Lung (tissue), 11 donors: ENCODE measurements at regions not wholly inside any gene's neighbourhood (a gene's known extent, or its start where the extent isn't known, plus 50 kb on each side); places are given as distances from the start of the nearest gene placed in this dataset.

Experiments
- ATAC-seq: fragments of 200-7000 bp; cut with Tn5 transposase; one replicate; pipeline ENCODE4 v1.9.1; 2020; ENCODE audit warnings: moderate number of reproducible peaks; ENCODE audit not compliant: insufficient read depth, low FRiP score
- DNase-seq, 3 donors: peaks; one replicate each; pipeline ENCODE4 v3.0.0-alpha.2; 2013 to 2017
- H3K27ac ChIP-seq, 2 donors: one replicate each; pipeline ENCODE4 v1.5.1; 2013; ENCODE audit warnings: mild to moderate bottlenecking in 2 of 2, moderate library complexity in 2 of 2, control low read depth in 1 of 2, inconsistent platforms in 1 of 2, low read depth in 1 of 2, low read length in 1 of 2
- H3K27me3 ChIP-seq, 3 donors: one replicate each; pipeline ENCODE4 v1.5.1; 2013; ENCODE audit warnings: low read length in 2 of 3; ENCODE audit not compliant: control insufficient read depth in 3 of 3, insufficient read depth in 3 of 3
- H3K36me3 ChIP-seq, 4 donors: one replicate each; pipeline ENCODE4 v1.5.1; 2013; ENCODE audit warnings: low read length in 4 of 4, mild to moderate bottlenecking in 1 of 4, moderate library complexity in 1 of 4; ENCODE audit not compliant: control insufficient read depth in 4 of 4, insufficient read depth in 4 of 4
- H3K4me1 ChIP-seq, 5 donors: one replicate each; pipeline ENCODE4 v1.5.1; 2013; ENCODE audit warnings: low read length in 5 of 5, mild to moderate bottlenecking in 2 of 5, moderate library complexity in 1 of 5; ENCODE audit not compliant: control insufficient read depth in 5 of 5, insufficient read depth in 5 of 5
- H3K4me3 ChIP-seq: one replicate; pipeline ENCODE4 v1.5.1; 2013; ENCODE audit warnings: mild to moderate bottlenecking, control low read depth, moderate library complexity
- H3K9ac ChIP-seq, 2 donors: one replicate each; pipeline ENCODE4 v1.5.1; 2013; ENCODE audit warnings: low read length in 2 of 2, control low read depth in 1 of 2; ENCODE audit not compliant: insufficient read depth in 1 of 2
- H3K9me3 ChIP-seq, 4 donors: one replicate each; pipeline ENCODE4 v1.5.1; 2013; ENCODE audit warnings: low read length in 3 of 4, mild to moderate bottlenecking in 1 of 4, moderate library complexity in 1 of 4; ENCODE audit not compliant: control insufficient read depth in 4 of 4, insufficient read depth in 3 of 4
- WGBS, 2 donors: extraction: QIAGEN DNeasy Blood & Tissue Kit; methylation state at CpG; one replicate each; pipeline ENCODE4 v1.1.7; 2013; 5-methylcytosine and 5-hydroxymethylcytosine counted together
- TF ChIP-seq, protein P1 (sequence below): IDR thresholded peaks from 2 replicates; pipeline ENCODE4 v1.5.1; 2012; ENCODE audit warnings: mild to moderate bottlenecking; ENCODE audit errors: control extremely low read depth, extremely low read depth
- donor health status: control.
- donor health status: control.
- donor health status: Bipolar disorder and iron deficiency.
- donor health status: healthy.
- donor health status: DM: yes; HTN: yes; CAD: no.

DNA sequence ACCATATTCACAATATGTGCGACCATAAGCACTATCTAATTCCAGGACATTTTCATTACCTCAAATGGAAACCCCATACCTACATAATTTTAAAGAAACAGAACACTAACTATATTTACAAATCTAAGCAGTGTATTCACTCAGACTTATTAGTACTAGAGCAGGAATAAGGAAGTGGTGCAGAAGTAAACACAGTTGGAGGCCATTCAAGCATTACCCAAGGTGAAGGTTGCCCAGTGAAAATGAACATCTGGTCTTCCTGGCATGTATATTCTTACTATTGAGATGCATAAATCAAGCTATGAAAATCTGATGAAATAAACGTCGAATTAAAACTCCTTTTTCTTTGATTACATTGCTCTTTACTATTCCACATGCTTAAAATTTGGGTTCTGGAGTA lies 78.9 kb upstream of the TTC14 start:
- no peaks in the 10 kb centered on the region for H3K9me3 ChIP-seq
- H3K4me3 ChIP-seq = no peak overlapping the region
- 80 to 84% methylated on average over 3 of the region's 3 CpGs for WGBS, 2 donors
- no peaks in the 10 kb centered on the region for H3K27me3 ChIP-seq
- no peak overlapping the region for H3K9ac ChIP-seq
- no peaks in the 10 kb centered on the region for H3K4me1 ChIP-seq
- TF ChIP-seq, protein P1, sequence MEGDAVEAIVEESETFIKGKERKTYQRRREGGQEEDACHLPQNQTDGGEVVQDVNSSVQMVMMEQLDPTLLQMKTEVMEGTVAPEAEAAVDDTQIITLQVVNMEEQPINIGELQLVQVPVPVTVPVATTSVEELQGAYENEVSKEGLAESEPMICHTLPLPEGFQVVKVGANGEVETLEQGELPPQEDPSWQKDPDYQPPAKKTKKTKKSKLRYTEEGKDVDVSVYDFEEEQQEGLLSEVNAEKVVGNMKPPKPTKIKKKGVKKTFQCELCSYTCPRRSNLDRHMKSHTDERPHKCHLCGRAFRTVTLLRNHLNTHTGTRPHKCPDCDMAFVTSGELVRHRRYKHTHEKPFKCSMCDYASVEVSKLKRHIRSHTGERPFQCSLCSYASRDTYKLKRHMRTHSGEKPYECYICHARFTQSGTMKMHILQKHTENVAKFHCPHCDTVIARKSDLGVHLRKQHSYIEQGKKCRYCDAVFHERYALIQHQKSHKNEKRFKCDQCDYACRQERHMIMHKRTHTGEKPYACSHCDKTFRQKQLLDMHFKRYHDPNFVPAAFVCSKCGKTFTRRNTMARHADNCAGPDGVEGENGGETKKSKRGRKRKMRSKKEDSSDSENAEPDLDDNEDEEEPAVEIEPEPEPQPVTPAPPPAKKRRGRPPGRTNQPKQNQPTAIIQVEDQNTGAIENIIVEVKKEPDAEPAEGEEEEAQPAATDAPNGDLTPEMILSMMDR = no peak
- no peak overlapping the region for H3K27ac ChIP-seq
- DNase-seq = no peak
- ATAC-seq = no peak
- no peaks in the 10 kb centered on the region for H3K36me3 ChIP-seq

DNA sequence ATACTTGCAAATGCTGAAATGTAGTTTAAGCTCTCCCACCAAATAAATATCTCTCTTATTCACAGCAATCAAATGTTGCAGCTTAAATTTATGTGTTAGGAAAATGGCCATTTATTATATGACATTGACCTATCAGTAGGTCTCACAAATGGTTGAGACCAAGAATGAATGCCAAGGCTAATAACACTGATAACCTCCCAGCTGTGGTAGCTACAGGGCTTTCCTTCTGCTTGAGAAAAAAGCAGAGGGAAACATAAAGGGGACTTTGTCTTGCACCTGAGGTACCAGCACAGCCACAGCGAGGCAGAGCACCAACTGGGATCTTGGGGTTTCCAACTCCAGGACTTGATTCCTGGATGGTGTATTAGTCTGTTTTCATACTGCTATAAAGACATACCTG lies 73.1 kb upstream of the TTC14 start:
- no peak overlapping the region for H3K9ac ChIP-seq
- DNase-seq (no peak), ATAC-seq (no peak)
- no peak overlapping the region for H3K4me3 ChIP-seq
- H3K4me1 ChIP-seq = no peaks in the 10 kb centered on the region
- no peaks in the 10 kb centered on the region for H3K27me3 ChIP-seq
- TF ChIP-seq, protein P1 = no peak
- H3K36me3 ChIP-seq = no peaks in the 10 kb centered on the region
- peaks cover 0 to 10% (median 0%) of the 10 kb centered on the region in 4 donors for H3K9me3 ChIP-seq
- no peak overlapping the region for H3K27ac ChIP-seq
- 85 to 88% methylated on average over 1 of the region's 1 CpG for WGBS, 2 donors

DNA sequence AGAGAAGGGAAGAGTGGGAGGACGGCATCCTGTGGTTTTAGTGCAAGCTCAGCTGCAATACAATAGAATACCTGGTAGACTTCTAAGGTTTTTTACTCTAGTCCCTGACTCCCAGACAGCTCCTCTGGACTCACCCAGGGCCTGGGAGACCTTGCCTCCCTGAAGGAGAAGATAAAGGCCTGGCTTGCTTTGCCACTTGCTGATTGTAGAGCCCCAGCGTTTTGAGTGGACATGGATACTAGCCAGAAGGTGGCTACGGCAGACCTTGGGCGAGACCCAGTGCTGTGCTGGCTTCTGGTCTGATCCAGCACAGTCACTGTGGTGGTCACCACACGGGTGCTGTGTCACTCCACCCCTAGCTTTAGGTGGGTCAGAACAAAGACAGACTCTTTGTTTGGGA lies 72.2 kb upstream of the TTC14 start:
- Histone ChIP-seq H3K27me3 (no peaks in the 10 kb centered on the region), H3K4me3 (no peak overlapping the region), H3K27ac (no peak overlapping the region), H3K9ac (no peak overlapping the region), H3K36me3 (no peaks in the 10 kb centered on the region), H3K9me3 (peaks cover 0 to 10% (median 0%) of the 10 kb centered on the region in 4 donors), H3K4me1 (no peaks in the 10 kb centered on the region)
- TF ChIP-seq, protein P1 = no peak
- 77 to 86% methylated on average over 5 of the region's 5 CpGs for WGBS, 2 donors
- no peak for DNase-seq
- ATAC-seq = no peak

DNA sequence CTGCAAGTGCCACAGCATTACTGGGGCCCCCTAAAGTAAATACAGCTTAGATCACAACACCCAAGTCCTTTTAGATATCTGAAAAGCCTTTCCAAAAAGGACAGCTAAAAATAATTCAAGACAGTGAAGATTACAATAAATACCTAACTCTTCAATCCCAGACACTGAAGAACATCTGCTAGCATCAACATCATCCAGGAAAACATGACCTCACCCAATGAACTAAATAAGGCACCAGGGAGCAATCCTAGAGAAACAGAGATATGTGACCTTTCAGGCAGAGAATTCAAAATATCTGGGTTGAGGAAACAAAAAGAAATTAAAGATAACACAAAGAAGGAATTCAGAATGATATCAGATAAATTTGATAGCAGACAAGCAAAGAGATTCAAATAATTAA lies 71.7 kb upstream of the TTC14 start:
- no peaks in the 10 kb centered on the region for H3K36me3 ChIP-seq
- ATAC-seq = no peak
- no peaks in the 10 kb centered on the region for H3K27me3 ChIP-seq
- H3K9ac ChIP-seq = no peak overlapping the region
- no peak overlapping the region for H3K27ac ChIP-seq
- H3K9me3 ChIP-seq = peaks cover 0 to 10% (median 0%) of the 10 kb centered on the region in 4 donors
- H3K4me1 ChIP-seq = no peaks in the 10 kb centered on the region
- TF ChIP-seq, protein P1 = no peak
- no peak overlapping the region for H3K4me3 ChIP-seq
- DNase-seq = no peak
